ENCODE measurements at regions not wholly inside any gene's neighbourhood (a gene's known extent, or its start where the extent isn't known, plus 50 kb on each side); places are given as distances from the start of the nearest gene placed in this dataset.

DNA sequence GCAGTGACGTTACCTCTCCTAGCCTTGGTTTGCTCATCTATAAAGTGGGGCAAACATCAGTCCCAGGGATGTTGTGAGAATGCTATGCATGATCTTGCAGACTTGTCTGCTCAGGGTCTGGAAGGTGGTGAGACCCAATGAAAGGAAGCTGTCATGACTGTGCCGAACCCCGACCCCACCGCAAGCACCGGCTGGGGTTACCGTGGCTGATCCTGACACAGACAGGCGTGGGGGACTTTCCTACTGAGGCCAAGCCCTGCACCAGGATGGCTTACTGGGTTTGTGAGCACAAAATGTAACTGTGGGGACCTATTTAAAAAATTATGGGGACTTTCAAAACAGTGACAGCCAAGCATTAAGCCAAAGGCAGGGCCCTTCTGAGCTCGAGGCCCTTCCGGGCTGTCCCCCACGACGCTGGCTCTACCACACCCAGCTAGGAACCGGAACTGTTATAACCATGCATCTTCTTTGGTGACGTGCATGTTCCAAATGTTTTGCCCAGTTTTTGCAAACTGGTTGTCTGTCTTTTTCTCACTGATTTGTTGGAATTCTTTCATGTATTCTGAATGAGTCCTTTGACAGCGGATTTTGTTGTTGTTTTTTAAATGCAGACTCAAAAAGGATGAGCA is 76.6 kb upstream of the PMEPA1 start:
- TF ChIP-seq EZH2 (IDR thresholded peaks at IDR 0.05; ENCODE audit: borderline replicate concordance, low read depth, low read length, poor library complexity, severe bottlenecking): no peak
- TF ChIP-seq, protein P1, sequence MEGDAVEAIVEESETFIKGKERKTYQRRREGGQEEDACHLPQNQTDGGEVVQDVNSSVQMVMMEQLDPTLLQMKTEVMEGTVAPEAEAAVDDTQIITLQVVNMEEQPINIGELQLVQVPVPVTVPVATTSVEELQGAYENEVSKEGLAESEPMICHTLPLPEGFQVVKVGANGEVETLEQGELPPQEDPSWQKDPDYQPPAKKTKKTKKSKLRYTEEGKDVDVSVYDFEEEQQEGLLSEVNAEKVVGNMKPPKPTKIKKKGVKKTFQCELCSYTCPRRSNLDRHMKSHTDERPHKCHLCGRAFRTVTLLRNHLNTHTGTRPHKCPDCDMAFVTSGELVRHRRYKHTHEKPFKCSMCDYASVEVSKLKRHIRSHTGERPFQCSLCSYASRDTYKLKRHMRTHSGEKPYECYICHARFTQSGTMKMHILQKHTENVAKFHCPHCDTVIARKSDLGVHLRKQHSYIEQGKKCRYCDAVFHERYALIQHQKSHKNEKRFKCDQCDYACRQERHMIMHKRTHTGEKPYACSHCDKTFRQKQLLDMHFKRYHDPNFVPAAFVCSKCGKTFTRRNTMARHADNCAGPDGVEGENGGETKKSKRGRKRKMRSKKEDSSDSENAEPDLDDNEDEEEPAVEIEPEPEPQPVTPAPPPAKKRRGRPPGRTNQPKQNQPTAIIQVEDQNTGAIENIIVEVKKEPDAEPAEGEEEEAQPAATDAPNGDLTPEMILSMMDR (conservative IDR thresholded peaks at IDR 0.05; ENCODE audit: low read depth, low read length): no peak
